ENCODE measurements at regions not wholly inside any gene's neighbourhood (a gene's known extent, or its start where the extent isn't known, plus 50 kb on each side); places are given as distances from the start of the nearest gene placed in this dataset.
"Not testable (repeated sequence)": the region's sequence is repeated elsewhere in the genome, so short reads cannot be mapped to it uniquely, and the experiment has no call there.

DNA sequence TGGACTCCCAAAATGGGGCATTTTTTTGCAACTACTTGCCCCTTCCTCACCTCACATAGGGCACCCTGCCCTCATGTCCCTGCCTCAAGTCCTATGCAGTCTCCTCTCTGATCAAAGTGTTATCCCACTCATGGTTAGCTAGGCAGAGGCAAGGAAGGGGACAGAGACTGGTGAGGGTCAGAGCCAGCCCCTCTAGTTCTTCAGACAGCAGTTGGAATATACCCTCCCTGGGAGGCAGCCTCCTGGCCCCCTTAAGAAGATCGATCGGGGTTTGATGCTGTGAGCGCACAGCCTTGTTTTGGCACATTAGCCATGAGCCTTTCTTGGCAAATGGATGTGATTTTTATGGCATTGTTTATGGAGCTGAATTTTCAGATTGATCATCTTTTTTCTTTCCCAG is 436.9 kb downstream of the BUD13 start:
- DNase-seq (ENCODE audit: low spot score), result no peak

DNA sequence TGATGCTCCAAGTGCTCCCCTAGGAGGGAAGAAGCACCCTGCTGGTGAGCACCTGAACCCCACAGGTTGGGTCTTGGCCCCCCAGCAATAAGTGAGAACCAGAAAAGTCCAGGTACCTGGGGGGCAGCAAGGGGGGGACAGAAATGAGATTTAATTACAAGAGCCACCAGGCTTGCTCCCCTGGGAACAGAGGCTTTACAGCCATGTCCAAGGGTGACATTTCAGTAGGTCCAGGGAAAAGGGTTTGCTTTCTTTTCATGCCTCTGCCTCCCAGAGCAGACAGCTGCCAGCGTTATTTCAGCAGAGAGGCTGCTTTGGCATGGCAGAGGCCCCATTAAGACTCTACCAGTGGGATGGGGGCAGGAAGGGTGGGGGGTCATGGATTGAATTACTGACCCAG is 437.7 kb downstream of the BUD13 start:
- no peak for DNase-seq (ENCODE audit: low spot score)

DNA sequence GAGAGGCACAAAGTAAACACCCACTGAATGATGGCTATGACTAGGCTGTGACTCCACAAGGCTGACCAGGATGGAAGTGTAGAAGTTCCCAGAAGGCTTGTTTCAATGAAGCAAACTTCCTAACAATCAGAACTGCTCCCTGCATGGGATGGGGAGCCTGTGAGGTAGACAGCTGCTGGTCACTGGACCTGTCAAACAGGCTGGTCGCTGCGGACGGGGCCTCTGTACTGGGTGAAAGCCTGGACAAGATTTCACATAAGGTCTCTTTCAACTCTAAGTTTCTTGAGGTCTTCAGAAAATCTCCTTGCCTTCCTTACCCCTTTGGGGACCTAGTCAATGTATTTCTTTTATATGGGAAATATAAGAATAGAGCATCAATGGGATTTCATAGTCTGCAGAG is 438.2 kb downstream of the BUD13 start:
- DNase-seq (ENCODE audit: low spot score), result no peak

DNA sequence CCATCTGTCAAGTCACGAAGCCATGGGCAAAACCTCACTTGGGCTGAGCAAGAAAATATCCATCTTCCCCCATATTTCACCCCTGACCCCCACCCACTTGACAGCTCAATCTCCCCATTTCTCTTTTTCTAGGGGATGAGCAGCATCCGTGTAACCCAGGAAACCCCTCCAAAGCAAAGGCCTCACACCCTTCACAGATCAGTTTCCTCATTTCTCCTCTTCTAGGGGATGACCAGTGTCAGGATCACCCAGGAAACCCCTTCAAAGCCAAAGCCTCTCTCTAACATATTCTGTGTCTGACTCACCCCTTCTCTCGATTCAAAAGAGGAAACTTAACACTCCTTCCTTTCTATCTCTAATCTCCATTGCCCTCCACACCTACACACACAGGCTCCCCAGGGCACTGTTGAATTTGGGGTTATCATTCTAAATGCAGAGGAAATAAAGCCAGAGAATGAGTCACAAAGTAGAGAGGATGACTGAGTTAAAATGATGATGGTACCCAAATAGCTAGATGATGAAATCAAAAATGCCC is 439.7 kb downstream of the BUD13 start:
- no peak for DNase-seq (ENCODE audit: low spot score)

DNA sequence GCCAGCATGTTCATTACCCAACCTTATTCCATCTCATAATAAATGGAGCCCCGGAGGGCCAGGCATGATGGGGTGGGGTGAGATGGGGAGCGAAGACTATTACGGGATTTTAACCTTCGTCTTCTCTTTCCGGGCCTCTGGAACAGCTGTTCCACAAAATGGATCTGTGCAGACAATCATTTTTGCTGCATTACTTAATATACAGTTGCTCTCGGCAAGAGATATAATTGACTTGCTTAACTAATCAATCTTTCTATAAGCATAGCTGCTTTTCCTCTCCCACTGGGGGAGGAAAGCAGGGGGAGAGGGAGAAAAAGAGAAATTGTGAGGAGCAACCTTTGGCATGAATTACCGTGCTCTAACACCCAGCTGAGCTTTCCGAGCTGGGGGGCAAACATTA is 440.4 kb downstream of the BUD13 start:
- DNase-seq (ENCODE audit: low spot score), result no peak

DNA sequence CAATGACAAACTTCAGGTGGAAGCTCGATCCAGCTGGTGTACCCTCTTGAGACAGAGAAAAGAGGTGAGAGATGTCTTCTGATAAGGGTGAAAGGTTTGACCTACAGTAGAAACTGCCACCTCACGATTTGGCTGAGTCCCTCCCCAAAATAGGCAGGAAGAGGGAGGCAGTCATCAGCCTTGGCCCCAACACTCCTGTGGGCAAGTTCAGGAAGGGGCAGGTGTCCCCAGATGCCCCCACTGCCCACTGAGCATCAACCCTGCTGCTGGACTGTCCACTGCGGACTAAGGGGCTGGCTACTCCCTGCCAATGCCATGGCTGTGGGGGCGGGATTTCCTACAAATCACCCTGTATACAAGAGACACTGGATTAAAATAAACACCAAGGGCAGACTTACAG is 441.4 kb downstream of the BUD13 start:
- no peak for DNase-seq (ENCODE audit: low spot score)

DNA sequence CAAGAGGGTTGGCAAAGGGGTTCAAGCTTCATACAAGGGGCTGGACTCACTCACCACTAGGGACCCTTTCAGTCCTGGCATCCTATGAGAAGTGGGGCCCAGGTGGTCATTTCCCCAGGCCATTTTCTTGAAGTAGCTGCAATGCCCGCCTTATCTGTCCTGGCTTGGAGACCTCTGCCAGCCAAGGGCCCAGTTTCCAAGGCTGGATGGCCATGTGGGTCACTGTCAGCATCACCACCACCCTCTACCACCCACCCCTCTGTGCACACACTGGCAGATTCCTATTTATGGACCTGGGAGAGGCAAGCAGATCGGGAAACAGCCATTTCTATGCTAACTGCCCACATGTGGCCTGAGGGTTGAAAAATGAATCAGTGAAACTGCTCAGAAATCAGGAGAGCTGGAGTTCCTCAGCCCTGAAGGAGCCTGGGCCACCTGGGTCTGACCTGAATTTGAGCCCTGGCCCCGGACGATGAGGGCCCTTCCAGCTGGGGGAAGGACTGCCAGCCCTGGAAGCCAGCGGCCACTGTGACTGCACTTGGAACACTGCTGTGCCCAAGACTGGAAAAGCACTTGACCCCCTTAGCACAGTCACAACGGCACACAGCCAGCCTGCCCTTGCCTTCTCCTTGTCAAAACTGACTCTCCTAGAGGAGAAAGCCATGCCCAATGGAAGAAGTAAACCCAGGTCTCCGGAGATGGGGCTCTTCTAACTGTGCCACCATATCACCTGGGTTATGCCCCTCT is 442.2 kb downstream of the BUD13 start:
- DNase-seq (ENCODE audit: low spot score), result no peak

DNA sequence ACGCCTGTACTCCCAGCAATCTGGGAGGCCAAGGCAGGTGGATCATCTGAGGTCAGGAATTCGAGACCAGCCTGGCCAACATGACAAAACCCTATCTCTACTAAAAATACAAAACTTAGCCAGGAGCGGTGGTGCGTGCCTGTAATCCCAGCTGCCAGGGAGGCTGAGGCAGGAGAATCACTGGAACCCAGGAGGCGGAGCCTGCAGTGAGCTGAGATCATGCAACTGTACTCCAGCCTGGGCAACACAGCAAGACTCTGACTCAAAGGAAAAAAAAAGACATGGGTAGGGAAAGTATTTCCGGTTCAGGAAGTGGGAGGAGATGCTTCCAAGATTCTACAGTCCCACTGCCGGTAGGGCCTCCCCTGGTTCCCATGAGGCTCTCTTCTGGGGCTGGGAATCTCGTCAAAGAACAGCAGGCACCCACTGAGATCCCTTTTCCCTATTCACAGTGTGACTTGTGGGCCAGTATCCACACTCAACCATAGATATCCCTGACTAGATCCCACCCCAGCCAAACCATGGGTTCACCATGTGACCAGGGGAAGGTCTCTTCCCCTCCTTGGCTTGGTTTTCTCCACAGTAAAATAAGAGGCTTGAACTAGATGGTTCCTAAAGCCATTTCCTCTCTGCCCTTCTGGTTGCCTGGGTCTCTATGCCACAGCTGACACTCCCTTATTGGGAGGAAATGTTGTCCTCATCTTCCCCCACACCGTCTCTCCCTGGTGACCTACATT is 443.3 kb downstream of the BUD13 start:
- no peak for DNase-seq (ENCODE audit: low spot score)

DNA sequence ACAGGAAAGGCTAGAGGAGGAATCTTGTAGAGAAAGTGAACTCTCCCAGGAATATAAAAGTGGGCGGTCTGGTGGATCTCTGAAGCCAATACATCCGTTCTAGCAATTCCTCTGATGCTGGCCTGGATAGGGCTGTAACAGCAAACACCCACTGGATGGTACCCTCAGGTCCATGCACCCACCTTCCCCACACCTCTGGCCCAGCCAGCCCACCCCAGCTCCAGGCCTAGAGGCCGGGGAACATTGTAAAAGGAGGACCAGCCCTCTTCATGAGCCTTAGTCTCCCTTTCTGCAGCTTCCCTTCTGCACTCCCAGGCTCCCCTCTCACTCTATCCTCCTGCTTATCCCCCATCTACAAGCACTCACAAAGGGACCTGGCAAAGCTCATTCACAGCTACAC is 443.9 kb downstream of the BUD13 start:
- no peak for DNase-seq (ENCODE audit: low spot score)

DNA sequence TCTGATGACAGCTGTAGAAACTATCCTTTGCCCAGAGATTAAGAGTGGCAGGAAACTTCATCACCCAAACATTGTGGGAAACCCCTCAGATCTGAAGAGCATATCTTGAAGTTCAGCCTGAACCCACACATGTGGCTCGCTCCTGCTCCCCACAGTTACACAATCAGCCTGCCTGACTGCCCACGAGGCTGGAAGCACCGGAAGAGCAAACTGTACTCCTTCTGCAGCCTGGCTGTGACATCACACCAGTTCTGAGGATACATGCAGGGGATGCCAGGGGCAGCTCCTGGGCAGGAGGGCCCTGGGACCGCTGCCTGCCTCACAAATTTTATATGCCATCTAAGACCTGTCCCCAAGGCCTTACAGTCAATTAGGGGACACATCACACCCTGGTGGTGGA is 444.4 kb downstream of the BUD13 start:
- DNase-seq (ENCODE audit: low spot score), result no peak

DNA sequence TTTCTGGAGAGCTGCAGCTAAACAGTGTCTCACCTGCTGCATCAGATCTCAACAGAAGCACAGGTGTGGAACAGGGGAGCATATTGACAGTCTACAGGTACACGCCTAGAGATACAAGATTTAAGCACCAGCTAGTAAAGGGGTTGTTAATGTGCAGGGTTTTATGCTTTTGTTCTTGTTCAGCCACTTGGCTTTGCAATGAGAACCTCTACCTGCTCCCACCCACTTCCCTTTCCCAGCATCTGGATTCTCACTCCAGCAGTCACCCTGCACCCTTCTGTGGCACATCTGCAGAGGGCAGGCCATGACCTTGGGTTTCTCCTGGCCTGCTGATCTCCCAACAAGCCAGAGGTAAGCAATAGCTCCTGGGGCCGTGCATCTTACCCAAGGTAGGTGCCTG is 446.6 kb downstream of the BUD13 start:
- no peak for DNase-seq (ENCODE audit: low spot score)

DNA sequence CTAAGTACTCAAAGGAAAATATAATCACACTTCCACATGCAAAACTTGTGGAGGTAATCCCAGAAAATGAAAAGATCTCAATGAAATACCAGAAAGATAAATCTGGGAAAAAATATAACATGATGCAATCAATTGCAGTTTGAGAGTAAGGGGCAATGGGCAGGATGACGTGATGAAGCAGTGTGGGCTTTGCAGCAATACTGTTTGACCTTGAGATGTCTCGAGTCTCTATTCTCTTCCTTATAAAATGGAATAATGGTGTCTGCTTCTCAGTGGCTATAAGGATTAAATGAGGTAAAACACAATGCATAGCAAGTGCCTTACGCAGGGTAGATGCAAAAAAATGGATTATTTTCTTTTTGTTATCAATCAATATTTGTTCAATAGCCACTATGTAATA is 447.5 kb downstream of the BUD13 start:
- DNase-seq (ENCODE audit: low spot score), result no peak

DNA sequence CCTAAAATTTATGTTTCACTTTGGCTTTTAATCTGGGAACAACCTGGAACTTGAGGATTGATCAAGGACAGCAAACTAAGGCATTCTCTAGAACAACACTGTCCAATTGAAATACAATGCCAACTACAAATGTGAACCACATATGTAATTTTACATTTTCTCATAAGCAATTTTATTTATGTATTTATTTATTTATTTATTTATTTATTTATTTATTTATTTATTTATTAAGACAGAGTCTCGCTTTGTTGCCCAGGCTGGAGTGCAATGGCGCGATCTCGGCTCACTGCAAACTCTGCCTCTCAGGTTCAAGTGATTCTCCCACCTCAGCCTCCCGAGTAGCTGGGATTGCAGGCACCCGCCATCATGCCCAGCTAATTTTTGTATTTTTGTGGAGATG is 448.7 kb downstream of the BUD13 start:
- not testable (repeated sequence) for DNase-seq (ENCODE audit: low spot score)

DNA sequence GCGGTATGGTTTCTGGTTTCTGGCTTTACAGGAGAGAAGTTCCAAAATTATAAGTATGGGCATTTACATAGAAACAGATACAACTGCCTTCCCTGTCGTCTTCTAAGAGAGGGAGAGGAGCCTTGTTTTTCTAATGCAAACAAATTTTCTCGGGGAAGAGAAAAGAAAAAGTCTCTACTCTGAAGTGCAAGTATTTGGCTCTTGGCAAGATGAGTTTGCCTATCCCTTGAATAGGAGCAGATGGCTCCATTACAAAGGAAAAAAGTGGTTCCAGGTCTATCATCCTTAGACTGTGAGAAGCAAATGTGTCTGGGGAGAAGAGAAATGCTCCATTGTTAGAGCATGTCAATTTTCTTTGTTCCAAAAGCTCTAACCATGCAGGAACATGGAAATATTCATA is 455.6 kb downstream of the BUD13 start:
- no peak for DNase-seq (ENCODE audit: low spot score)

DNA sequence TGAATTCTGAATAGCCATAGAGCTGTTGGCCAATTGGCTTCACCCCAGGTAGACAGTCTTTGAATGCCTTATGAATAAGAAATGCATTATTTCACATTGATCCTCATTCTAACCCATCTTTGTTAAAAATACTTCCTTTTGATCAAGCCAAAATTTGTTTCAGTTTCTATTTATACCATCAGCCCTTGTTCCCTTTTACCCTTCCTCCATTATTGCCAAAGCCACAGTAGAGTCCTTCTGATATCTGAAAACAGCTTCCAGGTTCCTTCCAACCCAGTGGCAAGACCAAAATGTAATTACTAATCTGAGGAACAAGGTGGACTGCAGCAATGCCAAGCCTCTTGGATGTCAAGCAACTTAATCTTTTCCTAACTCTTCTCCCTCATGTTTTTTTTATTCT is 458.8 kb downstream of the BUD13 start:
- DNase-seq (ENCODE audit: low spot score), result no peak

DNA sequence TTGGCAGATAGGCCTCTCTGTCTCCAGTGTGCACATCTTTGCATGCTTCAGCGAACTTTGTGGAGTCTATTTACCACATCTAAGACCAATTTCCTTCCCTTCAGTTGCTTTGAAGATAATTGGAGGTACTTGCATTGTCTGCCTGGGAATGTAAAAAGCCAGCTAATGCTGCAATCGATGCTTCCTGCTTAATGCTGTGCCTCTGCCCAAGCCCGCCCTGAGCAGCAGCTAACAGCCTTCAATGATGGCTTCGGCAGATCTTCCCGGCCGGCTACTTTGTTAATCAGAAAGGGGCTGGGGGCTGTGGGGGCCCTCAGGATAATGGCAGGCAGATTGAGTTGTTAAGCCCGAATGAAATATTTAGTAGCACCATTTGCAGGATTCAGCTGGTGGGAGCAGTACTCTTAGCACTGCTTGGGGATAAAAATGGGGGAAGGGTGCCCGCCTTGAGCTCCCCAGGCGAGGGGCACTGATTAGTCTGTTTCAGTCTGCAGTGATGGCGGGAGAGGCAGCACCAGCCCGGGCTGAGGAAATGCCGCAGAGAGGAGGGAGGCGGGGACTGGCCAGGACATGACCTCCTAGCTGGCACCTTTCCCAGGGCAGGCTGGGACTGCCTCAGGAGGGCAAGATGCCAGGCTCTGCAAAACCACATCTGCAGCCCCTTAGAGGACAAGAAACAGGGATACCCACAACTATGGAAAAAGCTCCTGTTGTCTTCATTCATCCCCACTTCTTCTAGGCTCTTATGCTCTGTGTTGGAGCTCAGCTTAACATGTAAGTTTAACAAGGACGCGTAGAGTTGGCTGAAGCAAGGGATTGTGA is 460.0 kb downstream of the BUD13 start:
- no peak for DNase-seq (ENCODE audit: low spot score)

DNA sequence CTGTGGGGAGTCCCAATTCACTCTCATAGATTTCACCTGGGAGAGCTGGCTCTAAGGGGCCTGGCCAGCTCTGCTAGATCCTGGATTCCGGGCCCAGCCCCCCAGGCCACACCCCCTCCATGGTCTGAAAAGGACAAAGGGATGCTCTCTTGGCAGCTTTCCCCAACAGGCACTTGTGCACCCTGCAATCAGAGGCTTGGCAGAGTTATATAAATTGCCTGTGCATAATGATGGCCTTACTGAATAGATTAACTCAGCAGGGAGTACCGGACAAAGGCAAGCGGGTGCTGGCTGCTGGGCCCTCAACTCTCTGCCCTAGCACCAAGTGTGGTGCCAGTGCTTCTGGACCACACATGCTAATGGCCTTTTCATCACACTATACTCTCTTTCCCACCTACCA is 461.6 kb downstream of the BUD13 start:
- DNase-seq (ENCODE audit: low spot score), result no peak

DNA sequence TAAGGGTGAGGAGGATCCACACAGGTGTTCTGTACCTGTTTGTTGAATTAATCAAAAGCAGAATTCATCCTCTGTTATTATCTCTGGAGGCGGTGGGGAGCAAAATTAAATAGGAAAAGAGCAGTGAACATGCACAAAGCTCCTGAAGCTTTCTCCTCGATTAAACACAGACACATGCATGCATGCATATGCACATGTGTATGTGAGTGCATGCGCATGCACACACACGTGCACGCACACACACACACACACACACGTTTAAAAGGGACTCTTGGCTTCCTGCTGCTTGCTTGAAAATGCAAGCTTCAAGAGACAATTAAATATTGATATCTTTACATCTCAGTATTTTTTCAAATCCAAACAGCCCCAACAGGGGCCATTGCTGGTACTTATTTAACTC is 462.1 kb downstream of the BUD13 start:
- no peak for DNase-seq (ENCODE audit: low spot score)

DNA sequence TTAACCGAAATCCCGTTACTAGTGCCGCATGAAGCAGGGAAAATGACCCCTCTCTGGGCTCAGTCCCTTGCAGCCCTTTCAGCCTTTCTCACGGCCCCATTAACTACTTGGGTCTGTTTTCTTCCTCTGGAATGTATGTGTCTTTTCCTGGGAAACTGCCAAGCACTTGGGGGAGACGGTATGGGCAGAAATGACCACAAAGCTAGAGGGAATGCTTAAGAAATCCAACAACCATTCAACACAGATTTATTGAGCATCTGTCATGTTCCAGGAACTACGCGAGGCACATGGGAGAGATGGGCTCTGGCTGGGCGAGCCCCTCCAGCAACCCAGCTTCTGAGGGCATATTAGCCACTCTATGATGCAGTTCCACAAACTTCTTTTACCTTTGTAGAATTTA is 462.6 kb downstream of the BUD13 start:
- no peak for DNase-seq (ENCODE audit: low spot score)

DNA sequence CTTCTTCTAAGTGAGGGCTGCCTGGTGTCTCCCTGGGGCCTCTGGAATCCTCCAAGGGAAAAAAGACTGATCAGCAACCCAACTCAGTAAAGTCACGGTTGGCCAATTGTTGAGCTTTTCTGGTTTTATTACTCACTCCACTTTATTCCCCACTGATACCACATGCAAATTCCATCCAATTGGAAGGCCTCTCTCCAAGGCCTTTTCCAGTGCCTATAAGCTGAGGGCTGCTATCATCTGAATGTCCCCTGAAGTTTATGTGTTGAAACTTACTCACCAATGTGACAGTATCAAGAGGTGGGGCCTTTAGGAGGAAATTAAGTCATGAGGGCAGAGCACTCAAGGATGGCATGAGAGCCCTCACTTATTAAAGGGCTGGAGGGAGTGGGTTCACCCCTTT is 463.3 kb downstream of the BUD13 start:
- no peak for DNase-seq (ENCODE audit: low spot score)

DNA sequence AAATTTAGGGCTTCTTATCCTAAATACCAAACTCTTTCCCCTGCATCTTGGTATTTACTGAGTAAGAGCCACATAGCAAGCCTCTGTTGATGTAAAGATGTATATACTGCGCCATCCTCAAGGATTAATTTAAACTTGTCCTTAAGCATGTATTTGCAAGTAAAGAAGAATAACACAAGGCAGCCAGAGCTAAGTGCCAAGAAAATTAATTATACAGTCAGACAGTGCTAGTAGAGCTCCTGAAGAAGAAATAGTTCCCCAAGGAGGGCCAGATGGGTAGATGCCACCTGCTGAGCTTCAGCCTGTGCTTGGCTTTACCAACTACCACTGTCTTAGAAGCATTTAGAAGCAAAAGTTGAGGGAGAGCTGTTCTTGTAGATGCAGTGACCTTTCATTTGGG is 470.0 kb downstream of the BUD13 start:
- no peak for DNase-seq (ENCODE audit: low spot score)

DNA sequence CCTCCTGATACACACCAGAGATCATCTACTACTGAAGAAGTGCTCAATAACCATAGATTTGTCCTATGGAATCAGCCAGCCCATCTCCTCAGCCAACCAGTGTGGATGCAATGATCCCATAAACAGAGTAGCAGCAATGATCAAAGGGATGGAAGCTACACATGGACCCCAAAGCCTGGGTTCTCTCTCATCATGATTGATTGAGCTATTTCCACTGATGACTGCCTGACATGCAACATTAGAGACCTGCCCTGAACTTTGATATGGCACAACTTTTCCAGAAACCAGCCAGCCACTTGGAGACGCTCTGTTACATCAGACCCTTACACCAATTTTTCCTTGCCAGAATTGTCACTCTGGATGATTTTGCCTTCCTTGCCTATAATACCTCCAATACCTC is 471.6 kb downstream of the BUD13 start:
- no peak for DNase-seq (ENCODE audit: low spot score)

DNA sequence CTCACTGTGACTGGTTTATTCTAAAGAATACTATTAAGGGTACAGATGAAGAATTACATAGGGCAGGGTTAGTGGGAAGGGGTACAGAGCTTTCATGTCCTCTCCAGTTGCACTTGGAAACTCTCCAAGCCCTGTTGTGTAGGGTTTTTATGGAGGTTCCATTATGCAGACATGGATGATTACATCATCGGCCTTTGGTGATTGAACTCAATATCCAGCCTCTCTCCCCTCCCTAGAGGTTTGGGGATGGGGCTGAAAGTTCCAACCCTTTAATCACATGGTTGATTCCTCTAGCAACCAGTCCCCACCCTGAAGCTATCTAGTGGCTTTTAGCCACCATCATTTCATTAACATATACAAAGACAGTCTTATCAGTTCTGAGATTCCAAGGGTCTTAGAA is 472.6 kb downstream of the BUD13 start:
- DNase-seq (ENCODE audit: low spot score), result no peak

All from HuH-7.5 (cell line).